ENCODE measurements at regions not wholly inside any gene's neighbourhood (a gene's known extent, or its start where the extent isn't known, plus 50 kb on each side); places are given as distances from the start of the nearest gene placed in this dataset.

- Histone ChIP-seq H3K4me1 (ENCODE audit: control insufficient read depth in 1 of 2, insufficient read depth in 2 of 2, low read length in 2 of 2) (no peaks in the 10 kb centered on the region), H3K9ac (ENCODE audit: insufficient read depth, low read length, poor library complexity, severe bottlenecking) (no peak overlapping the region), H3K27me3 (ENCODE audit: control insufficient read depth in 2 of 2, insufficient read depth in 2 of 2, low read length in 2 of 2) (no peaks in the 10 kb centered on the region), H4K20me1 (ENCODE audit: insufficient read depth, low read length) (no peaks in the 10 kb centered on the region), H3K27ac (ENCODE audit: low read depth in 1 of 2, low read length in 2 of 2) (no peak overlapping the region), H3K79me2 (ENCODE audit: insufficient read depth, low read length) (no peaks in the 10 kb centered on the region), H3K4me2 (replicated peaks; ENCODE audit: extremely low read depth, low read length, poor library complexity, severe bottlenecking) (no peak overlapping the region), H2AFZ (ENCODE audit: insufficient read depth, low read depth, low read length, poor library complexity, severe bottlenecking) (no peak overlapping the region), H3K36me3 (replicated peaks in 1 of 2; ENCODE audit: control insufficient read depth in 1 of 2, insufficient read depth in 2 of 2, low read length in 2 of 2) (no peaks in the 10 kb centered on the region), H3K4me3 (replicated peaks in 1 of 3; ENCODE audit: low read depth in 2 of 3, low read length in 3 of 3) (no peak overlapping the region), H3K9me3 (replicated peaks in 1 of 2; ENCODE audit: control insufficient read depth in 1 of 2, insufficient read depth in 1 of 2, low read length in 2 of 2) (no peaks in the 10 kb centered on the region)
- peaks cover 0 to 3% (median 0%) of the 10 kb centered on the region in 7 donors for H3K9me3 Mint-ChIP-seq
- H3K27ac Mint-ChIP-seq, result no peak overlapping the region
- H3K36me3 Mint-ChIP-seq, result no peaks in the 10 kb centered on the region
- TF ChIP-seq CTCF (IDR thresholded peaks at IDR 0.05), result no peak
- WGBS (ENCODE audit: insufficient coverage), result no CpG with 5 or more reads among the region's 3 CpGs
- intact Hi-C loops (cut with micrococcal nuclease), result no loop called here
- no peak for DNase-seq
- H3K4me1 Mint-ChIP-seq, result no peaks in the 10 kb centered on the region
- H3K27me3 Mint-ChIP-seq (ENCODE audit: low read depth in 3 of 3), result peaks cover 1 to 4% (median 1%) of the 10 kb centered on the region in 3 donors
- H3K4me3 Mint-ChIP-seq, result no peak overlapping the region
Observed at GRCh38 chr14:54083549-54084239, 127.1 kb upstream of the BMP4 start.

- H4K20me1 ChIP-seq (ENCODE audit: insufficient read depth, low read length), result no peaks in the 10 kb centered on the region
- no peak for TF ChIP-seq CTCF (IDR thresholded peaks at IDR 0.05)
- Mint-ChIP-seq H3K36me3 (no peaks in the 10 kb centered on the region), H3K27ac (no peak overlapping the region), H3K4me1 (no peaks in the 10 kb centered on the region), H3K27me3 (ENCODE audit: low read depth in 3 of 3) (peaks cover 1 to 4% (median 1%) of the 10 kb centered on the region in 3 donors), H3K4me3 (no peak overlapping the region), H3K9me3 (peaks cover 0 to 2% (median 0%) of the 10 kb centered on the region in 7 donors)
- H2AFZ ChIP-seq (ENCODE audit: insufficient read depth, low read depth, low read length, poor library complexity, severe bottlenecking), result no peak overlapping the region
- no peaks in the 10 kb centered on the region for H3K27me3 ChIP-seq (ENCODE audit: control insufficient read depth in 2 of 2, insufficient read depth in 2 of 2, low read length in 2 of 2)
- intact Hi-C loops (cut with micrococcal nuclease), result no loop called here
- no peaks in the 10 kb centered on the region for H3K36me3 ChIP-seq (replicated peaks in 1 of 2; ENCODE audit: control insufficient read depth in 1 of 2, insufficient read depth in 2 of 2, low read length in 2 of 2)
- H3K27ac ChIP-seq (ENCODE audit: low read depth in 1 of 2, low read length in 2 of 2), result no peak overlapping the region
- DNase-seq, result no peak
- H3K79me2 ChIP-seq (ENCODE audit: insufficient read depth, low read length), result no peaks in the 10 kb centered on the region
- no peaks in the 10 kb centered on the region for H3K4me1 ChIP-seq (ENCODE audit: control insufficient read depth in 1 of 2, insufficient read depth in 2 of 2, low read length in 2 of 2)
- H3K9ac ChIP-seq (ENCODE audit: insufficient read depth, low read length, poor library complexity, severe bottlenecking), result no peak overlapping the region
- H3K4me3 ChIP-seq (replicated peaks in 1 of 3; ENCODE audit: low read depth in 2 of 3, low read length in 3 of 3), result no peak overlapping the region
- no peak overlapping the region for H3K4me2 ChIP-seq (replicated peaks; ENCODE audit: extremely low read depth, low read length, poor library complexity, severe bottlenecking)
- no peaks in the 10 kb centered on the region for H3K9me3 ChIP-seq (replicated peaks in 1 of 2; ENCODE audit: control insufficient read depth in 1 of 2, insufficient read depth in 1 of 2, low read length in 2 of 2)
Observed at GRCh38 chr14:54085232-54085761, 128.7 kb upstream of the BMP4 start.

All from CD14-positive monocyte (primary cell).